ENCODE measurements at regions not wholly inside any gene's neighbourhood (a gene's known extent, or its start where the extent isn't known, plus 50 kb on each side); places are given as distances from the start of the nearest gene placed in this dataset.

DNA sequence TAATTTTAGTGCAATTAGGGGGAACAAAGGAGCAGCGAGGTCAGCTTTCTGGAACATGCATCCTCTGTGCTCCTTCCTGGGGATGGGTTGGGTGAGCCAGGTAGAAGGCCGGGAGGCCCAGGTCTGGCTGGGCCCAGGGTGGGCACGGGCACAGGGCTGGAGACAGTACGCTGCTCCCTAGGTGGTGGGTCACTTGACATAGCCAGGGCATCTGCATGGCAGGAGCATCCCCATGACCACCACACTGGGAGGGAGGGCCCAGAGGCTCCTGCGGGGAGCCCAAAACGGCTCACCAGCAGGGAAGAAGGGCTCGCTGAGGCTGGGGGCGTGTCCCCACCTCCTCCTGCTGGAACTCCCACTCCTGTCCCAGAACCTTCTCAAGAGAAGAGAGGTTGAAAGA lies 216.8 kb downstream of the NXNL2 start:
- no peak for DNase-seq (ENCODE audit: low read depth in 4 of 4, low spot score in 2 of 4)

DNA sequence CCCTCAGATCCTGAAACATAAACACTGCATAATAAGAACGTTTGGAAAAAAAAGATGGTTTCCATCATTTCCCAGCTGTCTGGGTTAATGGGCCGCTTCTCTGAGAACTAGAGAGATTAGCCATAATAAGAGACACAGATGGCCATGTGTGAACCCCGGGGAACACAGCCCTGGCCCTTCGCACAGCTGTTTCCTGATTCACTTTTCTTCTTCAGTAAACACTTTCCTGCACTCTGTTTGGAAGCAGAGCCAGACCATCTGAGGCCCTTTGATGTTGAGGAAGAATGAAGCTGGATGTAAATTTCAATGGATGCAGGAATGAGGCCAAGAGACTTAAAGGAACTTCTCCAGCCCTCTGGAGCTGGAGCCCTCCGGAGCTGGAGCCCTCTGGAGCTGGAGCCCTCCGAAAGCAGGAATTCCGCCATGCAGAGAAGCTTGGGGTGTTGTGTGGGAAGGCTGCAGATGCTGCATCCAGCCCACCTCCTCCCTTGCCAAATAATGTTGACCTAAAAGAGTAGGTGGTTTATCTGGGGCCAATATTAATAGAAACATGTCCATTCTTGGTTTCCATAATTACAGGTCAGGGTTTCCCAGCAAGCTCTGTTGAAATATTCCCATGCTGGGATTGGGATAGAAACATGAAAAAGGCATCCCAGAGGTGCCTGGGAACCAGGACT lies 218.9 kb downstream of the NXNL2 start:
- peak in 2 of 4 donors; percentile 52 to 63 for DNase-seq (ENCODE audit: low read depth in 4 of 4, low spot score in 2 of 4)

DNA sequence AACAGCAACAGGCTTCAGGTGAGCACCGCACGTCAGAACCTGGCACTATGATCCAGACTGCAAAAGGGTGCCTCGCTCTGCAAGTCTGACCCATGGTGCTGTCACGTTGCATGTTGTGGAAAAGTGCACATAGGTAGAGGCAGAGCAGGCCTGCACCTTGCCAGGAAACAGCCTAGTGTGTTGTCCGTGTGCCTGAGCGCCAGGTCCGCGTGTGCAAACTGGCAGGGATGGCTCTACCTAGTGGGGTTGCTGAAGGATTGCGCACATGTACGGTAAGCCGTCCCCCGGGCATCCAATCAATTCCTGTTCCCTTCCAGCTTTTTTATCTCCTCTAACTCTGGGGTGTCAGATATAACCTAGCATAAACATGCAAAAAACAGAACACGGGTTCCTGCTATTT lies 219.5 kb downstream of the NXNL2 start:
- no peak for DNase-seq (ENCODE audit: low read depth in 4 of 4, low spot score in 2 of 4)

DNA sequence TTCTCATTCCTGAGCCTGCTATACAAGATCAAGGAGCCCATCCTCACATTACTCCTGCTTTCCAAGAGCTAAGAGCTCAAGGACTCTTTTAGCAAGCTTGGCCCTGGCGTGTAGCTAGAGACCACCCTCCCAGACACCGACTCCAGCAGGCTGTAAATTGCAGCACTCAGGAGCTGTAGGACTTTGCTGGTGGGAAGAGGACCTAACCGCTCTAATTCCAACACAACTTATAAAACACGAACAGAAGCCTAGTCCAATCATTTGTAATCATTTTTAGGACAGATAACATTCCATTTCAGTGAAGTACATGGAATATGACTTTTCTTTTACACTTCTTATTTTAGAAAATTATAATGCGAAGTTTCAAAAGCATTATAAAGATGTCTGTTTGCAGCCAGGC lies 219.9 kb downstream of the NXNL2 start:
- no peak for DNase-seq (ENCODE audit: low read depth in 4 of 4, low spot score in 2 of 4)

DNA sequence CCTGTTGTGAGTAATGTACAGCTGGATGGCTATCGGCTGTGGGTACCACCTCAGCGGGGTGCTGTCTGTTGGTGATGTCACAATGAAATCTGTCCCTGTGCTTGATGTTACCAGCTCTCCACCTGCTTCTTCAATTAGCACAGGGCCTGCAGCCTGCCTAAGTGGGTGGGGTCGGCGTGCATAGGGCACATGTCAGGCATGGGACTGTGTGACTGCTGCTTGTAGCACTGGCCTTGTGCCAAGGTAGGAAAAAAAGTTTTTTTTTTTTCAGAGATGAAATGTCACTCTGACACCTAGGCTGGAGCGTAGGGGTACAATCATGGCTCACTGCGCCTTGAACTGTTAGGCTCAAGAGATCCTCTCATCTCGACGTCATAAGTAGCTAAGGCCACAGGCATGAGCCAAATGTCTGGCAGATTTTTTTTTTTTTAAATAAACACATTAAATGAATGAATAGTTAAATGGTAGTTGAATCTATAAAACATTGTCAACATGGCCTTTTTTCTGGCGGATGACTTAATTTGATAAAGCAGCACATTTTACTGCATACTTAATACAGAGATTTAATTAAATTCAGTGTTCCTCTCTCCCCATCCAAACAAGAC lies 222.5 kb downstream of the NXNL2 start:
- DNase-seq (ENCODE audit: low read depth in 4 of 4, low spot score in 2 of 4), result no peak

DNA sequence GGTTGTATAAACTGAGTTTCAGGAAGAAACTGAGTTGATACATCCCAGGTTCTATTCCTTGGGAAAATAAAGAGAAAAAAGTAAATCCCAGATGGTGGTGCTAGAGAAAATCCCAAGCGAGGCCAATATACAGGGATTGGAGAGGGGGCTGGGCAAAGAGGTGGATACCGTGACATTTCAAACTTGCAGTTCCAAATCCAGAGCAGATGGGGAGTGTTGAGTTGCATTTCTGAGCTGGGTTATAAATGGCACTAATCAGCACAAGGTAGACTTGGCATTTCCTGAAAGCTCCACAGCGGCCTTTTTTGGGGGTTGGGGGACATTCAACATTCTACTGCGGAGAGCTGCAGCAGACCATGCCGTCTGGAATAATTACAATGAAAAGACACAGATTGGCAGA lies 224.4 kb downstream of the NXNL2 start:
- DNase-seq (ENCODE audit: low read depth in 4 of 4, low spot score in 2 of 4), result no peak

DNA sequence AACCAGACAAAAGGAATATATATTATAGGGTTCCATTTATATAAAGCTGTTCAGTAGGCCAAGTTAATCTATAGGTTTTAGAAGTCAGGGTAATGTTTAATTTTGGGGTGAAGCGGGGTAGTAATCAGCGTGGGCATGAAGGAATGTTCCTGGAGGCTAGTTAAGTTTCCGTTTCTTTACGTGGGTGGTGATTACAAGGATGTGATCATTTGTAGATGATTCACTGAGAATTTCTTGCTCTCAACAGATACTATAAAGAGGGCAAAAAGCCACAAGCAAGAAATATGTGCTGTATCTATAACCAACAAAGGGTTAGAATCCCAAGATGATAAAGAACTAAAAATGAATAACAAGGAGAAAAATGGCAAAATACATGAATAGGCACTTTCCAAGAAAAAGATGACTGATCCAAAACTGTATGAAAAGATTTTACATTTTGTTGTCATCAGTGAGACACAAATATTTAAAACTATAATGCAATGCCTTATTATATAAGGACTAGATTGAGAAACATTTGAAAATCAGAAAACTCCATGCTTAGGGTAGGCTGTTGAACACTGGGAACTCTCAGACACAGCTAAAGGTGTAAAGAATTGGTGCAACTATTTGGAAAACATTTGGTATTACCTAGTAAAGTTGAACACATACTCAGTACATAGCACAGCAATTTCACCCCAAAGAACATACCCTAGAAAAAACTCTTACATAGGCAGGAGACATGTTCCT lies 224.3 kb upstream of the S1PR3 start:
- no peak for DNase-seq (ENCODE audit: low read depth in 4 of 4, low spot score in 2 of 4)

DNA sequence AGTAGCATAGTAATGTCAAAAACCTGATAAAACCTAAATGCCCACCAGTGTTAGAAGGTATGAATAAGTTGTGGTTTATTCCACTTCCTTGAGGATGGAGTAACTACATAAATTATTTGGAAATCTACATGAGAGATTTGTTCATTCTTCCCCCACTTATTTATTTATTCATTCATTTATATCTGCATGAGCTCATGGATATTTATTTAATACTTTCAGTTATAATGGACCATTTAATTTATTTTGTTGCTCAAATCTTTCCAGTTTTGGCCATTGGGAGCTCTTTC lies 223.8 kb upstream of the S1PR3 start:
- DNase-seq (ENCODE audit: low read depth in 4 of 4, low spot score in 2 of 4), result no peak

DNA sequence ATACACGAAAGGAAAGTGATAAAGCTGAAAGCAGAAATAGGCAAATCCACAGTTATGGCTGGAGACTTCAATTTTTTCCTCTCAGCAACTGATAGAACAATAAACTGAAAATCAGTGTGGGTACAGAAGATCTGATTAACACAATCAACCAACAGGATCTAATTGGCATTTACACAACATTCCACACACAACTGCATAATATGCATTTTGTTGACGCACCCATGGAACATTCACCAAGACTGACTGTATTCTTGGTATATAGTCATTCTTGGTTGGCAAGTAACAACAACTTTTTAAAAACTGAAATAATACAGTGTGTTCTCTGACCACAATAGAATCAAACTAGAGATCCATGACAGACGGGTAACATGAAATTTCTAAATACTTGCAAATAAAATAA lies 218.7 kb upstream of the S1PR3 start:
- no peak for DNase-seq (ENCODE audit: low read depth in 4 of 4, low spot score in 2 of 4)

DNA sequence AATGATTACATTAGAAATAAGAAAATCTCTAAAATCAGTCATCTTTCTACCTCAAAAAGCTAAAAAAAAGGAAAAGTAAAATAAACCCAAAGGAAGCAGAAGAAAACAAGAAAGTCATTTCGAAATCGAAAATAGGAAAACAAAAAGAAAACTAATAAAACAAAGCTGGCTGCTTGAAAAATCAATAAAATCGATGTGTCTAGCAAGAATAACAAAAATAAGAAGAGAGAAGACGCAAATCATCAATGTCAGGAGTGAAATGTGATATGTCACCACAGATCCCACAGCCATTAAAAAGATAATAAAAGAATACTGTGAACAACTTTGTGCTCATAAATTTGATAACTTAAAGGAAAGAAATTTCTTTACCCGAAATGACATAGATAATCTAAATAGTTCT lies 218.1 kb upstream of the S1PR3 start:
- no peak for DNase-seq (ENCODE audit: low read depth in 4 of 4, low spot score in 2 of 4)

DNA sequence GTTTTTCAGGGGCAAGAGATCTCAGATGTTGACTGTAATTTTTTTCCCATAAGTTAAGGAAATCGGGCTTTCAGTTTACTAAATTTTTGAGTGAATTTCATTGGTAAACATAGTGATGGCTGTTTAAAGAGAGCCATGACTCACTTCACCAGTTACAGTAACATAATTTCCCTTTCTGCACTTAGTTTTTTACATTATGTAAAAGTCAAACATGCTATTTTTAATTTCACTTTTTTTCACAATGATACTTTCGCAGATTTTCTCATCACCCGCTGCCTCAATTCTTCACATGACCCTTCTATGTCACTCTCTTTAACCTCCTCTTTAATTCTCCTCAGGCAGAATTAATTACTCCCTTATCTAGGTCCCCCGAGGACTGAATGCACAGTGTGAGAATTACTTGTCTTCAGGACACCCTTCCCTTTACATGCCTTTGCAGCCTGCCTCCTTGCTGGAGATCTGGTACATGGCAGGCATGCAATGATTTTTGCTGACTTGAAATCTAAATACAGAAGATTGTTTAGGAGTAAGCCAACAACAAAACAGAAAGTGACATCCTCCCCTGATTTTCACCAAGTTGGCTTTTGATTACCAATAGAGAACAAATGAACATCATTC lies 217.5 kb upstream of the S1PR3 start:
- DNase-seq (ENCODE audit: low read depth in 4 of 4, low spot score in 2 of 4), result no peak

DNA sequence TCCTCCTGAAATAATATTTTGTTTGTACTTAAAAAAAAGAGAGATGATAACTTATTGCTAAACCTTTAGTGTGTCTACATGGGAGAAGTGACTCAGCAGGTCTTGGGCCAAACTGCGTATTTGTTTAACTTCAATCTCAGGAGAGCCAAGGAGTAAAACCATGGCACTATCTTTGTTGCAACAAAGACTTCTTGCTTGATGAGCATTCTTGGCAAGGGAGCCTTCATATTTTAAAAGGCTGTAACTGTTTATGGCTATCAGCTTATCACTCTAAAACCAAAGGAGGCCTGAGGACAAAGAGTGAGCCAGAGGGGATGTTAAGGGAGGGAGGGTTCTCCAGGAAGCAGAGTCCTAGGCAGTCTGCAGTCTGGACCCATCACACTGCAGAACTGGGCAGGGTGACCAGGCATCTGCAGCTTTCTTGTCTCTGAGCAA lies 216.2 kb upstream of the S1PR3 start:
- no peak for DNase-seq (ENCODE audit: low read depth in 4 of 4, low spot score in 2 of 4)

DNA sequence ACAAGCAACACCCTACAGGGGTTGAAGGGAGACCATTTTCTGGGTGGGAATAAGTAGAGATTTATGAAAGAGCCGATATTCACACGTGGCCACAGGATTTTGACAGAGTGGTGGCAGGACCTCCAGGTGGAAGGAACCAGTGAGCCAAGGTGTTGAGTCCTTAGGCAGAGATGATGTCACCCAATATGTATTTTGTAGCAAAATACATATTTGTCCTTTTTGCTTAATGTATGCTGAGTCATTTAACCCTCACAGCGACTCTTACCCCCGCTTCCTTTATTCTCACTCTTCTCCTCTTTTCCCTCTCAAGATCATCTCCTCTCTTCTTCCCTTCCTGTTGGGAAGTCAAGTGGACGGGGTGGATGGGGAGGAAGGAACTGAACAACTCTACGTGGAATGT lies 215.7 kb upstream of the S1PR3 start:
- no peak for DNase-seq (ENCODE audit: low read depth in 4 of 4, low spot score in 2 of 4)

DNA sequence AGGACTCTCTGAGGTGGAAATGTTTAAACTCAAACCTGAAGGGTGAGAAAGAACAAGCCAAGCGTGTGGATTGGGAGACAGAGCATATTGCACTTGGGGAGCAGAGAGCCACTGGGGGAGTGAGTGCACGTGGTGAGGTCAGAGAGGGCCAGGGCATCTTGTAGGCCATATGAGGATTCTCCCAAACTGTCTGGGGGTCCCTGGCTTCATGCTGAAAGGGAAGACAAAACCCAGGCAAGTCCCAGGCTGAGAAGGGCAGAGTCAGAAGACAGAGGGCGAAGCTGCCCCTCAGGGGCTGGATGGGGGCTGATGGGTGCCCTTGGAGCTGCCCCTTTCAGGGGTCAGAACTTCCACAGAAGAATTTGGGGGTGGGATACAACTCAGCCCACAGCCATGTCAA lies 215.3 kb upstream of the S1PR3 start:
- DNase-seq (ENCODE audit: low read depth in 4 of 4, low spot score in 2 of 4), result no peak

DNA sequence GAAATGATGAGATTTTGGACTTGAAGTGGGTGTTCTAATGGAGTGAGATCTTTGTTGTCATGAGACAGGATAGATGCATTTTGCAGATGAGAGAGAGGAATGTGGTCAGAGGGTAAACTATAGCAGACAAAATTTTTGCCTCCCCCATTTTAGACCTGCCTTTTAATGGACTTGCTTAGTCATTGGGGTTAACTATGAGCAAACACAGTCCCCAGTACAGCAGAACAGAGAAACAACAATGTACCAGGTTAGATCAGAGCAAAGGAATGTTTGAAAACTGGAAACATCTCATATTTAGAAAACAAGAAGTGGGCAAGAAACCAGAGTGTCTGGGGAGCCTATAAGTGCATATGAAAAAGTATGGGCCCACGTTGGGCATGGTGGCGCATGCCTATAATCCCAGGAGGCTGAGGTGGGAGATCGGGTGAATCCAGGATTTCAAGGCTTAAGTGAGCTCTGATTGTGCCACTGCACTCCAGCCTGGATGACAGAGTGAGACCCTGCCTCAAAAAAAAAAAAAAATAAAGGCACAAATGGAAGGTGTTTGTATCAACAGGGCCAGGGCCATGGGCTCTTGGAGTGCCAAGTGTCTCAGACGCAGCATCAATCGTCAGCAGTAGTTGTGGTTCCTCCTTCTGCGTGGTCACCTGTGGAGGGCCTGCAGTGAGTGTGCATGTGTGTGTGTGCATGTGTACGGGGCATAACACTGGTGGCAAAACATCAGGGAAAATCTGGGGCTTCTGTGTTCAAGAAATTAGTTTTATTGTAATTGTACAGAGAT lies 214.4 kb upstream of the S1PR3 start:
- no peak for DNase-seq (ENCODE audit: low read depth in 4 of 4, low spot score in 2 of 4)

DNA sequence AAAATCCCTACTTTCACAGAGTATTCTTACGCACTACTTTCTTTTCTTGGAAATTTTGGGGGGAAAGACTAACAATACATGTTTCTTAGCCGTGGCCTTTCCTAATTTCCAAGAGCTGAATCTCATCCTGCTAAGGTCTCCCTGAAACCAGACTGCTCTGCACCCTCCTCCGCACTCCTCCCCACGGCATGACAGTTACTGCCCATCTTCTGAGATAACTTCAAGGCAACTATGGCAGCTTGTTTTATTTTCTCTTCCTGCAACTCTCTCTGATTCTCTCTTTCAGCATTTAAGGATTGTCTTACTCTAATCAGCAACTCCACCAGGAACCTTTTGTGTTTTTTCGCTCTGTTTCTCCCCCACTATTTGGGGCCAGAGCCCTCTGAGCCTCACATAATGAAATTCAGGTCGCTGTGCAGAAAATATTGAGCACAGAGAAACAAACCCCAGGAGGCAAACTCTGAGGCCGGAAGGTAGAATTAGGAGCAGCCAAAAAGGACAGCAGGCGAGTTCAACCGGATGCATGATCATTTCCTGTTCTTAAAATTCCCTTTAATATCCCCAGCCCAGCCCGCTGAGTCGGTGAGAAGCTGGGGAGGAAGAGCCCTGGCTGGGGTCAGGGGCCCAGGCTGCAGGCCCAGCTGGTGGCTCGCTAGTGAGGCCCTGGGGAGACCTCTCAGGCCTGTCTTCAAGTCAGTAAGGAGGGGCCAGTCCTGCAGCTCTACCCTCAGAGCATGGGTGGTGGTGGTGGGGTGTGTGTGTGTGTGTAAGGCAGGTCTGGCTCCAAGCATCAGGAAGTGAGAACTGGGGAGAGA lies 213.6 kb upstream of the S1PR3 start:
- DNase-seq (ENCODE audit: low read depth in 4 of 4, low spot score in 2 of 4), result peak in 2 of 4 donors; percentile 52 to 68

DNA sequence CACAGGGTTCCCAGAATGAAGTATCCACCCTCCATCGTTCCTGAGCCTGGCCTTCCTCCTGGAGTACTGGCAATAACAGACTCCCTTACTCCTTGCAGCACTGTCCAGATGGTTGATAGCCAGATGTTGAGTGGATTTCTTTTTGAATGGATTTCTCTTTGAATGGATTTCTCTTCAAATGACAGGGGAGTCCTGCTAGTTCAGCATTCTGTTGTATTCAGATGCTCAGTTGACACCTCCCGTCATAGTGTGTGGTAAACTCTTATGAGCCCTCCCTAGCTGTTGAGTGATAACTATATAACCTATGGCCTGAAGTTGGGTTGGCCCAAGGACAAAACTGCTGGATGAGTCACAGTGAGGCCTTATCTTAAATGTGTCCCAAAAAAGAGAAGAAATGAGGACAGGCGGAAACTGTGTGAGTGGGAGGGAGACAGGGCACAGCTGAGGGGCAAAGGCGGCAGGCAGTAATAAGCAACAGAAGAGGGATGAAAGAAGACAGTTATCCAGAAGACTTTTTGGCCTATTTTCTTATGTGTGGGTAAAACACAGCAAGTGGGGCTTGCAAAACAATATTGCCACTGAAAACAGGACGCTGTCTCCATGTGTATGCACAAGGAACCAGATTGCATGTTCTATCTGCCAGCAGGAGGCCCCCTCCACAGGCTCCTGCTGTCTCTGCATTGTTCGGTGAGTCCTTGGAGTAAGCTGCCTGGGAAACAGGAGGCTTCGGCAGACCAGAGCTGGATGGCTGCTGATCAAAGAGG lies 209.5 kb upstream of the S1PR3 start:
- no peak for DNase-seq (ENCODE audit: low read depth in 4 of 4, low spot score in 2 of 4)

DNA sequence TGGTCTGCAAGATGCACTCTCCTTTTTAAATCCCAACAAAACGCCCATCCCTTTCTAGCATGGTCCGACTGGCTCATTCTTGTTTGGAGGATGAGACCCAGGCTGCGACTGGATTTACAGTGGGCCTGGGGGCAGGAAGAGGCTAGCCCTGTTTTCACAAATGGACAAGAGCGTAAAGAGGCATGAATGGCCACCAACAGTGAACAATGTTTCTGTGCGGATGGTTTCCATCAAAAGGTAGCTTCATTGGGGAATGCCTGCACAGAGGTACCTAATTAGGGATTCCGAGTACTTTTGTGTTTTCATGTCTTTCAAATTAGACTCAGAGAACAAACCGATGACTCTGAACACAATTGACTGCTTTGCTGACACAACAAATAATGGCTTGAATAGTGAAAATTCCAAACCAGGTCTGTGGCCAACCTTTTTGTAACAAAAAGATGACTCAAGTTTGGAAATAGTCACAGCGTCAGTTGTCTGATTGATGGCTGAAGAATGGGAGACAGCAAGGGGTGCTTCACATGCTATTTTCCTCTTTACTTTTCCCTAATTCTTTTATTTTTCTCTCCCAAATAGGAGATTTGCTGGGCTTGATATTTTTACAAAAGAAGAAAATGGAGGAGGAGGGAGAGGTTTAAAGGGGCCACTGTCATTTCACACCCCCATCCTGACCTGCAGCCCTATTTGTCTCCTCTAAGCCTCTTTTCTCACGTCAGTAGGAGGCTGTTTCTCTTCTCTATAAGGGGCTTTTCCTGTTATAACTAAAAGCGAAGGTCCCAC lies 208.1 kb upstream of the S1PR3 start:
- no peak for DNase-seq (ENCODE audit: low read depth in 4 of 4, low spot score in 2 of 4)

DNA sequence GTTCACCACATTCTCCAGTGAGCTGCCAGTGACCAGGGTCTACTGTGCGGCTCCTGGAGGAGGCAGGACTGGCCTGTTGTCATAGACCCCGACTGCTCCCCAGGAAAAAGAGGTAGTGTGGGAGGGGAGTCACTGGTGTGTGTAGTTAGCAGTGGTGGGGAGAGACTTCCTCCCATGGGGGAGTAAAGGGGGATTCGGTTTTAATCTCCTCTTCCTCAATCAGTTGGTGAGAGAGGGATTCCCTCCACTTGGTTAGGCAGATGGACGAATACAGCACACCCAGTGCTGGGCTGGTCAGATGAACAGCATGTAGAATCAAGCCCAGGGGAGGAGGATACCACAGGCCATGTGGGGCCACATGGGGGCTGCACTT lies 207.6 kb upstream of the S1PR3 start:
- DNase-seq (ENCODE audit: low read depth in 4 of 4, low spot score in 2 of 4), result no peak
